H1 (cell line): ENCODE measurements at regions not wholly inside any gene's neighbourhood (a gene's known extent, or its start where the extent isn't known, plus 50 kb on each side); places are given as distances from the start of the nearest gene placed in this dataset.

Experiments used
- CBX5 ChIP-seq: fragments of 300-800, 300-1000 bp; sonication (generic); IDR thresholded peaks from 2 replicates; pipeline ENCODE4 v1.7.1; 2016; ENCODE audit warnings: antibody characterized with exemption, low read length, low read depth
- GTF2F1 ChIP-seq: IDR thresholded peaks from 2 replicates; pipeline ENCODE4 v1.6.1; 2012; ENCODE audit warnings: low read depth, low read length, improper control_type of control experiment, borderline replicate concordance
- SIN3A ChIP-seq, 2 experiments: IDR thresholded peaks in 1 of 2; conservative IDR thresholded peaks in 1 of 2; 2 replicates each; pipeline ENCODE4 v1.6.1; 2011 to 2012; ENCODE audit warnings: low read length in 2 of 2, improper control_type of control experiment in 1 of 2, low read depth in 1 of 2, mild to moderate bottlenecking in 1 of 2
- TCF12 ChIP-seq: IDR thresholded peaks from 2 replicates; pipeline ENCODE4 v1.6.1; 2011; ENCODE audit warnings: low read depth, mild to moderate bottlenecking, low read length
- TEAD4 ChIP-seq: IDR thresholded peaks from 2 replicates; pipeline ENCODE4 v1.6.1; 2012; ENCODE audit warnings: low read depth, low read length, inconsistent platforms, mixed read lengths
- ZNF274 ChIP-seq: IDR thresholded peaks from 2 replicates; pipeline ENCODE4 v1.7.0; 2012; ENCODE audit warnings: low read length, borderline replicate concordance; ENCODE audit errors: extremely low read depth
- TF ChIP-seq, protein P1 (sequence below): fragments of 300-600 bp; sonication (generic); IDR thresholded peaks from 2 replicates; pipeline ENCODE4 v1.7.1; 2012; ENCODE audit warnings: low read length, moderate library complexity, mild to moderate bottlenecking, inconsistent platforms; ENCODE audit not compliant: insufficient replicate concordance

DNA sequence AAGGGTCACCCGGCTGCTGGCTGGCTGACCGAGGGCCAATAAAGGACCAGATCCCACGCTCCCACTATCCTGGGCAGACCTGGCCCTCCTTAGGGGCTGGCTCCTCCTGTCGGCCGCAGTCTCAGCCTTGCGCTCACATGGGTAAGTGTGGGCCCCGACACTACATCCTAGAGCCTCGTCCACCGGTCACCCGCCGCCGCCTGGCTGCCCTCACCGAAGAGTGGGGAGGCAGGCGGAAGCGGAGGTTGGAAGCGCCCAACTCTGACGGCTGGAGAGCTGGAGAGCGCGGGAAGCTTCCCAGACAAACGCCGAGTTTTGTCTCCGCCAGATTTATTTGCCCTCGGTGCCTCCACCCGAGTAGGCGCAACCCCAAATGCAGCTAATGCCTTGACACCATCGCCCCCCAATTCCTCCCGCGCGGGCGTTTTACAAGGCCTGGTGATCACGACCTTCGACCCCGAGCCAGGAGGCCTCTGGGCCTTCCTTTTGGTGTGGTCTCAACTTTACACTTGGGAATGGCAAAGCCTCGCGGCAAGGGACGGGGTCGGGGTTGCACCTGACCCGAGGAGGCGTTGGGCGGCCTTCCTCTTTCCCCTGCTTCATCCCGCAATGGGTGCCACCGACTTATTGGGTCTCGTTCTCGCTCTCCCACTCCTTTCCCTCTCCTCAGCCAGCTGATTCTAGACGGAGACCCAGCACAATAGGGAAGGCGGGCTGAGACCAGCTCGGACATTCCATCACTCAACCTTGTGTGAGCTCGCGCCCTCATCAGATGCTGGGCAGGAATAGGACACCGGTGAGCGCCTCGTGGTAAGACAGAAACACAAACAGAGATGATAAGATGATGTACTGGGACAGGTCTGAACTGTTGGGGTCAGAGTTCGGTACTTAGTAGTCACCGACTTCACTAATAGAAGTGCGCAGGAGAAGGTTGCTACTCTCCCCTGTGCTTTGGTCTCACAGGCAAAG lies 78.3 kb upstream of the ANO4 start (continued):
- TF ChIP-seq, protein P1, sequence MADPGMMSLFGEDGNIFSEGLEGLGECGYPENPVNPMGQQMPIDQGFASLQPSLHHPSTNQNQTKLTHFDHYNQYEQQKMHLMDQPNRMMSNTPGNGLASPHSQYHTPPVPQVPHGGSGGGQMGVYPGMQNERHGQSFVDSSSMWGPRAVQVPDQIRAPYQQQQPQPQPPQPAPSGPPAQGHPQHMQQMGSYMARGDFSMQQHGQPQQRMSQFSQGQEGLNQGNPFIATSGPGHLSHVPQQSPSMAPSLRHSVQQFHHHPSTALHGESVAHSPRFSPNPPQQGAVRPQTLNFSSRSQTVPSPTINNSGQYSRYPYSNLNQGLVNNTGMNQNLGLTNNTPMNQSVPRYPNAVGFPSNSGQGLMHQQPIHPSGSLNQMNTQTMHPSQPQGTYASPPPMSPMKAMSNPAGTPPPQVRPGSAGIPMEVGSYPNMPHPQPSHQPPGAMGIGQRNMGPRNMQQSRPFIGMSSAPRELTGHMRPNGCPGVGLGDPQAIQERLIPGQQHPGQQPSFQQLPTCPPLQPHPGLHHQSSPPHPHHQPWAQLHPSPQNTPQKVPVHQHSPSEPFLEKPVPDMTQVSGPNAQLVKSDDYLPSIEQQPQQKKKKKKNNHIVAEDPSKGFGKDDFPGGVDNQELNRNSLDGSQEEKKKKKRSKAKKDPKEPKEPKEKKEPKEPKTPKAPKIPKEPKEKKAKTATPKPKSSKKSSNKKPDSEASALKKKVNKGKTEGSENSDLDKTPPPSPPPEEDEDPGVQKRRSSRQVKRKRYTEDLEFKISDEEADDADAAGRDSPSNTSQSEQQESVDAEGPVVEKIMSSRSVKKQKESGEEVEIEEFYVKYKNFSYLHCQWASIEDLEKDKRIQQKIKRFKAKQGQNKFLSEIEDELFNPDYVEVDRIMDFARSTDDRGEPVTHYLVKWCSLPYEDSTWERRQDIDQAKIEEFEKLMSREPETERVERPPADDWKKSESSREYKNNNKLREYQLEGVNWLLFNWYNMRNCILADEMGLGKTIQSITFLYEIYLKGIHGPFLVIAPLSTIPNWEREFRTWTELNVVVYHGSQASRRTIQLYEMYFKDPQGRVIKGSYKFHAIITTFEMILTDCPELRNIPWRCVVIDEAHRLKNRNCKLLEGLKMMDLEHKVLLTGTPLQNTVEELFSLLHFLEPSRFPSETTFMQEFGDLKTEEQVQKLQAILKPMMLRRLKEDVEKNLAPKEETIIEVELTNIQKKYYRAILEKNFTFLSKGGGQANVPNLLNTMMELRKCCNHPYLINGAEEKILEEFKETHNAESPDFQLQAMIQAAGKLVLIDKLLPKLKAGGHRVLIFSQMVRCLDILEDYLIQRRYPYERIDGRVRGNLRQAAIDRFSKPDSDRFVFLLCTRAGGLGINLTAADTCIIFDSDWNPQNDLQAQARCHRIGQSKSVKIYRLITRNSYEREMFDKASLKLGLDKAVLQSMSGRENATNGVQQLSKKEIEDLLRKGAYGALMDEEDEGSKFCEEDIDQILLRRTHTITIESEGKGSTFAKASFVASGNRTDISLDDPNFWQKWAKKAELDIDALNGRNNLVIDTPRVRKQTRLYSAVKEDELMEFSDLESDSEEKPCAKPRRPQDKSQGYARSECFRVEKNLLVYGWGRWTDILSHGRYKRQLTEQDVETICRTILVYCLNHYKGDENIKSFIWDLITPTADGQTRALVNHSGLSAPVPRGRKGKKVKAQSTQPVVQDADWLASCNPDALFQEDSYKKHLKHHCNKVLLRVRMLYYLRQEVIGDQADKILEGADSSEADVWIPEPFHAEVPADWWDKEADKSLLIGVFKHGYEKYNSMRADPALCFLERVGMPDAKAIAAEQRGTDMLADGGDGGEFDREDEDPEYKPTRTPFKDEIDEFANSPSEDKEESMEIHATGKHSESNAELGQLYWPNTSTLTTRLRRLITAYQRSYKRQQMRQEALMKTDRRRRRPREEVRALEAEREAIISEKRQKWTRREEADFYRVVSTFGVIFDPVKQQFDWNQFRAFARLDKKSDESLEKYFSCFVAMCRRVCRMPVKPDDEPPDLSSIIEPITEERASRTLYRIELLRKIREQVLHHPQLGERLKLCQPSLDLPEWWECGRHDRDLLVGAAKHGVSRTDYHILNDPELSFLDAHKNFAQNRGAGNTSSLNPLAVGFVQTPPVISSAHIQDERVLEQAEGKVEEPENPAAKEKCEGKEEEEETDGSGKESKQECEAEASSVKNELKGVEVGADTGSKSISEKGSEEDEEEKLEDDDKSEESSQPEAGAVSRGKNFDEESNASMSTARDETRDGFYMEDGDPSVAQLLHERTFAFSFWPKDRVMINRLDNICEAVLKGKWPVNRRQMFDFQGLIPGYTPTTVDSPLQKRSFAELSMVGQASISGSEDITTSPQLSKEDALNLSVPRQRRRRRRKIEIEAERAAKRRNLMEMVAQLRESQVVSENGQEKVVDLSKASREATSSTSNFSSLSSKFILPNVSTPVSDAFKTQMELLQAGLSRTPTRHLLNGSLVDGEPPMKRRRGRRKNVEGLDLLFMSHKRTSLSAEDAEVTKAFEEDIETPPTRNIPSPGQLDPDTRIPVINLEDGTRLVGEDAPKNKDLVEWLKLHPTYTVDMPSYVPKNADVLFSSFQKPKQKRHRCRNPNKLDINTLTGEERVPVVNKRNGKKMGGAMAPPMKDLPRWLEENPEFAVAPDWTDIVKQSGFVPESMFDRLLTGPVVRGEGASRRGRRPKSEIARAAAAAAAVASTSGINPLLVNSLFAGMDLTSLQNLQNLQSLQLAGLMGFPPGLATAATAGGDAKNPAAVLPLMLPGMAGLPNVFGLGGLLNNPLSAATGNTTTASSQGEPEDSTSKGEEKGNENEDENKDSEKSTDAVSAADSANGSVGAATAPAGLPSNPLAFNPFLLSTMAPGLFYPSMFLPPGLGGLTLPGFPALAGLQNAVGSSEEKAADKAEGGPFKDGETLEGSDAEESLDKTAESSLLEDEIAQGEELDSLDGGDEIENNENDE = no peak
- TF ChIP-seq TCF12 = no peak
- TF ChIP-seq SIN3A (conservative IDR thresholded peaks at IDR 0.05 in 1 of 2, IDR thresholded peaks at IDR 0.05 in 1 of 2; ENCODE audit: low read depth in 1 of 2, low read length in 2 of 2) = no peak
- no peak for TF ChIP-seq GTF2F1
- no peak for TF ChIP-seq CBX5
- no peak for TF ChIP-seq TEAD4
- no peak for TF ChIP-seq ZNF274
